HepG2 (cell line): ENCODE measurements at regions not wholly inside any gene's neighbourhood (a gene's known extent, or its start where the extent isn't known, plus 50 kb on each side); places are given as distances from the start of the nearest gene placed in this dataset.

Source experiments
- GMEB1 ChIP-seq: sonication (generic); formaldehyde crosslinking; IDR thresholded peaks from 2 replicates; pipeline ENCODE4 v1.5.1; 2020; ENCODE audit warnings: missing genetic modification reagents, mild to moderate bottlenecking, borderline replicate concordance
- KLF11 ChIP-seq: IDR thresholded peaks from 2 replicates; pipeline ENCODE4 v1.6.1; 2016; ENCODE audit warnings: missing compliant biosample characterization
- SP1 ChIP-seq, 2 experiments: fragments of 450-650 bp in 1 of 2; sonication (generic) in 1 of 2; formaldehyde crosslinking in 1 of 2; IDR thresholded peaks; 2 replicates each; pipeline versions ENCODE4 v1.4.0 to v1.6.1; 2016 to 2020; ENCODE audit warnings: missing genetic modification reagents in 1 of 2

GRCh38 chr11:95702526-95702925 is 87.1 kb downstream of the FAM76B start:
- TF ChIP-seq KLF11 (CRISPR knock-in tag) (no peak), GMEB1 (CRISPR knock-in tag) (no peak), SP1 (IDR thresholded peaks at IDR 0.05) (no peak), SP1 (CRISPR knock-in tag; IDR thresholded peaks at IDR 0.05) (no peak)
